SIG-M5 treated with dmso at 0.1 percent for 504 hours (cell line): ENCODE measurements at regions not wholly inside any gene's neighbourhood (a gene's known extent, or its start where the extent isn't known, plus 50 kb on each side); places are given as distances from the start of the nearest gene placed in this dataset.
"Not testable (repeated sequence)": the region's sequence is repeated elsewhere in the genome, so short reads cannot be mapped to it uniquely, and the experiment has no call there.

Source experiments
- DNase-seq: peaks from one replicate; lab custom pipeline; 2025; ENCODE audit not compliant: unreplicated experiment; lab: John Stamatoyannopoulos, UW

DNA sequence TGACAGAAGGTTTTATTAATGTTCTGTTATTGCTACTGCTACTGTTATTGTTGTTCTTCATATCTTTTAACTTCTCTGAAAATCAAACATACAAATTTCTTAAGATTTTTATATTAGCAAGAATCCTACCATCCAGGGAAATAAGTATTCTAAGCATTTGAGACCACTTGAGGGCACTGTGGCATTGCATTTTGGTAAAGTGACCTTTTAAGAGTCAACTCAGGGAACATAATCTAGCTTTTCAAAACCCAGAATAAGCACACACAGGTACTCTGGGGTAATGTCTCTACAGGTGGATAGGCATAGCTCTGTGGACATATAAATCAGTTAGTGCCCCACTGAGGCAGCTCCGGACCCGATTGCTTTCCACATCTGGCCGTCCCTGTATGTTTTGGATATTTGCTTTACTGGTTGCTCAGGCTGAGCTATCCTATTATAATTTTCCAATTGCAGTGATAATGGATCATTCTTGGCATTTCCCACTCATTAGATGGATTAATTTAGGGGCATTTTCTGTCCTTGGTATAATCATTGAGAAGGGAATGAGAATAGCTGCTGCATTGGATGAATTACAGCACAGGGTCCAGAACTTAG, 1425.1 kb upstream of the CDH8 start:
- DNase-seq: peak; percentile 19

DNA sequence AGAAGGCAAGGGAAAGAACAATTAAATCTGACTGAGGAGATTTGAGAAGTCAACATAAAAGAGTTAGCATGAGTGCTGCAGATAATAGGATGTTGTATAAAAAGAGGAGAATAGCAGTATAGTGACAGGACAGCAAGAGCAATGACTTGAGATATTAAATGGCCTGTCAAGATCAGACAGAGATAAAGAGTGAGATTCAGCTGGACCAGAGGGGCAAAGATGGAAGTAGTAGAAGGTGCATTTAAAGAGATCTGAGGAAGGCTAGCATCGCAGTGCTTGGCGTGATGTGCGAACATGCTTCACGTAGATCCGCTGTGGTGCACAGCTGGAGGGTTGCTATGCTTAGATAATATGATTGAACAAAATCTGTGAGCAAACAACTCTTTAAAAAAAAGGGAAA, 1422.6 kb upstream of the CDH8 start:
- no peak for DNase-seq

GRCh38 chr16:63457869-63458268, 1421.6 kb upstream of the CDH8 start:
- no peak for DNase-seq

DNA sequence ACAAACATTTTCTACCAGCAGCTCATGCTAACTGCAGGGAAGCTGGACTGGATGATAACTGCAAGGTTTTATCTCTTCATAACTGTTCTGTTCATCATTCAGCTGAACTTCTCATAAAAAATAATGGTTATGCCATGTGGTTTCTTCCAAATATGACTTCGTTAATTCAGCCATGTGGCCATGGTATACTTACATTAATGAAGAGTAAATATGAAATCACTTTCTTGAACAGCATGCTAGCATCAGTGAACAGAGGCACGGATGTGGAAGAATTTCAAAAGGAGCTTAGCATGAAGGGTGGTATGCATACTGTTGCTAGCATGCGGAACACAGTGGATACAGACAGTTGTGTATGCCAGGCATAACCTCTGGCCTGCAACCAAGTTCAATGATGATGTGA, 1417.0 kb upstream of the CDH8 start:
- no peak for DNase-seq

DNA sequence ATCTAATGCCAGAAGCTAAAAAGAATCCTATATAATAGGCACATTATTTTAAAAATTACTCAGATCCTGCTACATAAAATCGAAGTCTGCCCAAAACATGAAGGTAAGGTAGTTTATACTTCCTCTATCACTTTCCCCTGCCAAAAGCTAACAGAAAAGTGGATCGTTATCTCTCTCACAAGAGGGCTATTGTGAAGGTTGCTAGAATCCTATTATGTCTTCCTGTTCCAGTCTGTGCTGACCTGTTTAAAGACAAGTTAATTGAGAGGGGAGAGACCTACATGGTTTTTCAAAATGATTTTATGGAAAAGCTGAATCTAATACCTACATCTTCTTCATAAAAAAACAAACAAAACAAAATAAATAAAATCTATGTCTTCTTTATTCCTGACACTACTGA, 1410.9 kb upstream of the CDH8 start:
- no peak for DNase-seq

- no peak for DNase-seq
Measured at GRCh38 chr16:63442246-63442645, 1406.0 kb upstream of the CDH8 start.

- no peak for DNase-seq
Measured at GRCh38 chr16:63426275-63426870, 1390.1 kb upstream of the CDH8 start.

DNA sequence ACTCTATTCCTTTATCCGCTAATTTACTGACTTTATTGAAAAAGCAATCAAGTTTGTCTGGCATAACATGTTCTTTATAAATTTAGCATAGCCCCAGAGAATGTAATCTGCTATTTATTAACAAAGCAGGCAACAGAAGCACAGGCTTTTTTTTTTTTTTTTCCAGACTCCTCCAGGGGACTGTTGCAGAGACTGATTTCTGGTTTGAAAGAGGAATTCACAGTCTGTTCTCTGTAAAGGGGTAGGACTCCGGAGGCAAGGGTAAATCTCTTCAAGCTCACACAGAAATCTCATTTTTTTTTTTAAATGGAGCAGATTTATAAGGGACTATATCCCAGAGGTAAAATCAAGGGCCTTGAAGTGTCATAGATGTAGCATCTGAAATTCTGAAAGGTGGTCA, 1386.5 kb upstream of the CDH8 start:
- no peak for DNase-seq

DNA sequence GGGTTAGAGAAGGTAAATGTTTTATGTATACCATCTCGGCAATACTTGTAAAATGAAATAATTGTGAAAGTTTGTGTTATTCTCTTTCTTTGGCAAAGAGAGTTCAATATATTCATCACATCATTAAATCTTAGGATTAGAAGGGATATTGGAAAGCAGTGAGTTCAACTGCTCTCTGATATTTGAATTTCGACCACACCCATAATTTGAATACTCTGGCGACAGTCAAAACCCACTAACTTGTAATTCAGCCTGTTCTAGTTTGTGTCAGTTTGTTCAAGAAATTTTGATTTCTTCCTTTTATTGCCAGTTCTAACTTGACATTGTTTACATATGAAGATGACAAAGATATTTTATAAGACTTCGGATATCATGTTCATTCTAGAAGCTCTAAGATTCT, 1380.5 kb upstream of the CDH8 start:
- DNase-seq: no peak

DNA sequence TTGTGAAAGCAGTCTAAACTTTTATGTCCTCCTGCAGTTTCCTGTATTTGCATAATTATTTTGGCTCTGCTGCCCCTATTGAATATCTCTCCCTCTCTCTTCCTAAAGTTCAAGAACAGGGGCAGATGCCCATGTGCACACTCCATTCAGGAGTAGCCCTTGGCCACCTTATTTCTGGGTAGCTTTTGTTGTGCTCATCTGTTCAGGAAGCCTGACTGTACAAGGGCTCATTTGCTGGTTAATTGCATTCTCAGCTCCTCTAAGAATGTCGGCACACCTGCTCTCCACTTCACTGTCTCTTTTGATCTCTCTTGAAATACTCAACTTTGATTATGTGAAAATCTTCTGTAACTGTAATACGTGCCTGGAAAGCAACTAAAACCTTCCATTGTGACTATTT, 1378.8 kb upstream of the CDH8 start:
- no peak for DNase-seq

DNA sequence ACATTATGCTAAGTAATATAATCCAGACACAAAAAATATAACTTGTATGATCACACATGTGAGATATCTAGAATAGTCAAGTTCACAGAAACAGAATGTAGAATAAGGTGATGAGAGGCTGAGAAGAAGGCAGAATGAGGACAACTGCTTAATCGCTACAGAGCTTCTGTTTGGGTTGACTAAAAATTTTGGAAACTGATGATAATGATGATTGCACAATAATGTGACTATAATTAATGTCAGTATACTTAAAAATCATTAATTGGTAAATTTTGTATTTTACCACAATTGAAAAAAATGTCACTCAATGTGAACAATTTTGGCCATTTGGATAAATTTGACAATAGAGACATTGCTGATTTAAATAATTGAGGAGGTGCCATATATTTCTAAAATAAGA, 1374.4 kb upstream of the CDH8 start:
- DNase-seq: no peak

- DNase-seq: no peak
Measured at GRCh38 chr16:63403792-63404191, 1367.6 kb upstream of the CDH8 start.

DNA sequence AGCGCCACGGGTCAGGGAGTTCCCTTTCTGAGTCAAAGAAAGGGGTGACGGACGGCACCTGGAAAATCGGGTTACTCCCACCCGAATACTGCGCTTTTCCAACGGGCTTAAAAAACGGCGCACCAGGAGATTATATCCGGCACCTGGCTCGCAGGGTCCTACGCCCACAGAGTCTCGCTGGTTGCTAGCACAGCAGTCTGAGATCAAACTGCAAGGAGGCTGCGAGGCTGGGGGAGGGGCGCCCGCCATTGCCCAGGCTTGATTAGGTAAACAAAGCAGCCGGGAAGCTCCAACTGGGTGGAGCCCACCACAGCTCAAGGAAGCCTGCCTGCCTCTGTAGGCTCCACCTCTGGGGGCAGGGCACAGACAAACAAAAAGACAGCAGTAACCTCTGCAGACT, 1352.0 kb upstream of the CDH8 start:
- not testable (repeated sequence) for DNase-seq

DNA sequence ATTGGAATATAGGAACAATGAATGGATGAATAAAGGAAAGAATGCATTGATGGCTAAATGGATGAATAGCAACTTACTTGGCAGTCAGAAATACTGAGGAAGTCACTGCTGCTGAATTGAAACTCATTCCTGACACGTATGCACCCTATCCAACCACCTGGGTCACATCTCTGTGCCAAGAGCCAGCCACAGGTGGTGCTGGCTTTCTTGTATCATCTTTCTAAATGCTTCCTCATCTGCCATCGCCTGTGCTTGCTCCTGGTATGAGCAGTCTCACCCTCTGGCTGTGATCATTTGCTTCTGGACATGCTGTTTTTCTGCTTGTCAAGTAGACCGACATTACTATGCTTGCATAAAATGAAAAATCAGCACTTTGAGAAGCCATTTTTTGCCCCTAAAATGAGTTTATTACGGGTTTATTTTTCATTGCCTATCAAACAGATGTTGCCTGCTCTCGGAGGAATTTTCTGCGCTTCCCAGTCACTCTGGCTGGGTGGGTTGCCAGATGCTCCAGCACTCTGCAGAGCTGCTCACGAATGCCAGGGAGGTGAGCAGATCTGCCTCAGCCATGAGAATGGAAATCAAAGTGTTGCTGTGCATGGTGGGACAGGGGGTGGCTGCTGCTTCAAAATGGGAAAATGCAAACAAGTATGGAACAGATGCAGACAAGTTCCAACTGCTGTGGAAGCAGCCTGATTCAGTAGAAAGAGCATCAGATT, 1349.6 kb upstream of the CDH8 start:
- DNase-seq: no peak

DNA sequence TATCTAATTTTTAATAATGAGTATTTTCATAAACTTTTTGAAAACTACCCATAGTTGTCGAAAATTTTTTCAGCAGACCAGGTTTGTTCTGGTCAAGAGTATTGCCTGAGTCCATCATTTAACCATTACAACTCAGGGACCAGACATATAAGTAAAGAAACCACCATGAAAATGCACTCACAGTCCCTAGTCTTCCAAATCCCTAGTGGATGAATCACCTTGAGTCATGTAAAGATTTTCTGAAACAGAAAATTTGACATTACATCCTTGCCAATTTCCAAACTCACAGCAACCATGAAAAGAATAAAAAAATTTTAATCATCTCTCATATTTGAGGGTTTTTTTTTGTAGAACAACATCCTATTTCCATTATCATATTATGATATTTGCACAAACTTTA, 1337.5 kb upstream of the CDH8 start:
- DNase-seq: no peak

DNA sequence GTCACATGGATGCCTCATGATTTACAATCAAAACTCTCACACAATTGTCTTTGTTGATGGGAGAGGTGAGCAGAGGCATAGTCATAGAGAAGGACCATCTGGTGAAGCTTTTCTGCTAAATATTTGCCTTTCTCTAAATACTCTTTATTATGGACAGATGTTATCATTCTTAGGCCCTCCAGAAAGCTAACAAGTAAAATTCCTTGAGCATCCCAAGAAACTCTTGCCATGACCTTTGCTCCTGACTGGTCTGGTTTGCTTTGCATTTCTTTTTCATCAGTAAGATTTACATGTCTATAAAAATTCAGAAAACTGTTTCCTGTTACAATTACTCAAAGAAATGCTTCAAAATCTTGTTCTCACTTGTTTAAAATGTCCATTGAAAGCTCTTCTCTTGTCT, 1336.6 kb upstream of the CDH8 start:
- no peak for DNase-seq

- DNase-seq: no peak
Measured at GRCh38 chr16:63372283-63372682, 1336.0 kb upstream of the CDH8 start.

DNA sequence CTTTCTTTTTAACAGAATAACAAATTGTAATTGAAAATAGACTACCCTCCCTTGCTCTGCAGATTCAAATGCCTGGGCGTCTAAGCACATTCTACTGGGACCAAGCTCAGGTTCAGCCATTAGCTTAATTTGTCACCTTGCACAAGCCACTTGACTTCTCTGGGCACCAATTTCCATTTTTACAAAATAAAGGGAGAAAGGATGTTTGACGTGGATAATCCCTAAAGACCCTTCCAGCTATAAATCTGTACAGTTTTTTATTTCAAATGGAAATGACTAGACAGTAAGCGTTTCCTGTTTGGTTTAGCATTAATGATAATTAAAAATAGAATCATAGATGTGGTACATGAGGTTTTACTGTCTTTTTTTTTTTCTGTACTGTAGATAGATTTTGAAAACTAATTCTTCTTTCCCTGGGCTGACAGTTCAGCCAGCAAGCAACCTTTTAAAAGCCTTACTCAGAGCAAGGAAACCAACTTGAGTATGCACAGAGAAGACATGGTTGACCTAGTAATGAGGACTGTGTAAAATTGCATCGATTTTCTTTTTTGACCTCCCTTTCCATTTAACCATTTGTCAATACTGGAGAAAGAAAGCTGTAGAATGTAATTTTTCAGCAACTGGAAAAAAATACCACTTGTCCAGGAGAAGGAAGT, 1329.5 kb upstream of the CDH8 start:
- no peak for DNase-seq

DNA sequence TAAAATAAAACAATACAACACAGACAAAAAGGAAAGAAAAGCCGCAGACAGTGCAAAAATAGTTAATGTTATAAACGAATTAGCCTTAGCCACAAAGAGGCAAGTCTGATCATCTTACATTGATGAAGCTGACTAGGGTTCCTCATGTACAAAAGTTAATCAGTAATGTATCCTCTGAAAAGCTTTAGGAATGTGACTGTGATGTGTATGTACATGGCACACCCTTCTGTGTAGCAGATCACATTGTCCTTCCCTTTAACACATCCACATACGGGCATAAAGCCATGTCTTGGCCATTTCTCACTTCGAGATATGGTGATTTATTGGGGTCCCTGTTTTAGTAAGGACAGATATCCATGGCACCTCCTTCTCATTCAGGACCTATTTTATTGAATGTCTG, 1327.5 kb upstream of the CDH8 start:
- DNase-seq: no peak

DNA sequence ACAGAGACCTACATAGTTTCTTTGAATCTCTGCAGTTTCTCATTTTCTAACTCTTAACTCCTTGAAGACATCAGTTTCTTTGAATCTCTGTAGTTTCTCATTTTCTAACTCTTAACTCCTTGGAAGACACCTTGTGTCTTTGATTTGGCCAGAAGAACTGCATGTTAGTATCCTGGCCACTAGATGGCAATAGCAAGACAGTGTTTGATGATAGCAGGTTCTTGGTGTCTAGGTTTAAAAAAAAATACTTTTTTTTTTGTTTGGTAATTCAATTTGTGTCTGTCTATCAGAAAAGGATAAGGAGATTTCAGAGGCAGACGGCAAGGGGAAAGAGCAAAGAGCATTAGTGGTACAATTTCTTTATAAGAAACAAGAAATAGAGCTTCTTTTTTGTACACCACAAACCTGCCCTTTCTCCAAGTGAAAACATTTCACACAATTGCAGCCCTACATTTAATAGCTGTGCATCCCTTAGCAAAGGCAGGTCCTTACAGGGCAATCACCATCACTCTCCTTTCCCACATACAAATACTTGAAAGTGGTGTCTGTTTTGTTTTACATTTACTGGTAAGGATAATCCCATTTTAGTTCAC, 1324.9 kb upstream of the CDH8 start:
- DNase-seq: peak; percentile 41

- DNase-seq: no peak
Measured at GRCh38 chr16:63349961-63350360, 1313.7 kb upstream of the CDH8 start.

- no peak for DNase-seq
Measured at GRCh38 chr16:63346000-63346399, 1309.8 kb upstream of the CDH8 start.
